HEK293 (cell line): ENCODE measurements at regions not wholly inside any gene's neighbourhood (a gene's known extent, or its start where the extent isn't known, plus 50 kb on each side); places are given as distances from the start of the nearest gene placed in this dataset.

Experiments used
- GLIS2 ChIP-seq: fragments of 450-650 bp; formaldehyde crosslinking; IDR thresholded peaks from 2 replicates; pipeline ENCODE4 v1.5.1; 2016; ENCODE audit warnings: missing biosample characterization, missing genetic modification characterization
- SCRT1 ChIP-seq: fragments of 450-650 bp; formaldehyde crosslinking; IDR thresholded peaks from 2 replicates; pipeline ENCODE4 v1.5.1; 2016; ENCODE audit warnings: missing biosample characterization, missing genetic modification characterization, borderline replicate concordance
- SETDB1 ChIP-seq: IDR thresholded peaks from one replicate; pipeline ENCODE4 v1.6.1; 2017; ENCODE audit warnings: mild to moderate bottlenecking, low read length, moderate library complexity, mixed read lengths; ENCODE audit not compliant: insufficient read length
- YY1 ChIP-seq: fragments of 450-650 bp; formaldehyde crosslinking; IDR thresholded peaks from 2 replicates; pipeline ENCODE4 v1.5.1; 2018; ENCODE audit warnings: missing biosample characterization, missing genetic modification characterization
- ZBTB49 ChIP-seq: fragments of 450-650 bp; formaldehyde crosslinking; IDR thresholded peaks from 2 replicates; pipeline ENCODE4 v1.5.1; 2016; ENCODE audit warnings: missing biosample characterization, missing genetic modification characterization, low read depth
- ZFP3 ChIP-seq: fragments of 450-650 bp; formaldehyde crosslinking; IDR thresholded peaks from 2 replicates; pipeline ENCODE4 v1.5.1; 2016; ENCODE audit warnings: low read depth, missing biosample characterization, missing genetic modification characterization
- ZNF114 ChIP-seq: fragments of 450-650 bp; formaldehyde crosslinking; IDR thresholded peaks from 2 replicates; pipeline ENCODE4 v1.5.0; 2017; ENCODE audit warnings: missing biosample characterization, missing genetic modification characterization
- ZNF558 ChIP-seq: fragments of 450-650 bp; formaldehyde crosslinking; IDR thresholded peaks from 2 replicates; pipeline ENCODE4 v1.5.1; 2016; ENCODE audit warnings: missing biosample characterization, missing genetic modification characterization
- ZNF677 ChIP-seq: fragments of 450-650 bp; IDR thresholded peaks from 2 replicates; pipeline ENCODE4 v1.5.0; 2018; ENCODE audit warnings: missing biosample characterization, mild to moderate bottlenecking, missing genetic modification characterization, moderate library complexity
- TF ChIP-seq, protein P1 (sequence below): fragments of 450-650 bp; formaldehyde crosslinking; IDR thresholded peaks from 2 replicates; pipeline ENCODE4 v1.5.1; 2016; ENCODE audit warnings: missing biosample characterization, missing genetic modification characterization, borderline replicate concordance
- TF ChIP-seq, protein P2 (sequence below): fragments of 450-650 bp; formaldehyde crosslinking; IDR thresholded peaks from 2 replicates; pipeline ENCODE4 v1.5.1; 2016; ENCODE audit warnings: missing biosample characterization, missing genetic modification characterization, low read depth
- TF ChIP-seq, protein P3 (sequence below): fragments of 450-650 bp; formaldehyde crosslinking; IDR thresholded peaks from 2 replicates; pipeline ENCODE4 v1.5.1; 2016; ENCODE audit warnings: missing biosample characterization, missing genetic modification characterization

- TF ChIP-seq ZBTB49 = no peak
- no peak for TF ChIP-seq GLIS2 (tag by site-specific recombination)
- TF ChIP-seq ZNF558 (tag by site-specific recombination) = no peak
- TF ChIP-seq, protein P1, sequence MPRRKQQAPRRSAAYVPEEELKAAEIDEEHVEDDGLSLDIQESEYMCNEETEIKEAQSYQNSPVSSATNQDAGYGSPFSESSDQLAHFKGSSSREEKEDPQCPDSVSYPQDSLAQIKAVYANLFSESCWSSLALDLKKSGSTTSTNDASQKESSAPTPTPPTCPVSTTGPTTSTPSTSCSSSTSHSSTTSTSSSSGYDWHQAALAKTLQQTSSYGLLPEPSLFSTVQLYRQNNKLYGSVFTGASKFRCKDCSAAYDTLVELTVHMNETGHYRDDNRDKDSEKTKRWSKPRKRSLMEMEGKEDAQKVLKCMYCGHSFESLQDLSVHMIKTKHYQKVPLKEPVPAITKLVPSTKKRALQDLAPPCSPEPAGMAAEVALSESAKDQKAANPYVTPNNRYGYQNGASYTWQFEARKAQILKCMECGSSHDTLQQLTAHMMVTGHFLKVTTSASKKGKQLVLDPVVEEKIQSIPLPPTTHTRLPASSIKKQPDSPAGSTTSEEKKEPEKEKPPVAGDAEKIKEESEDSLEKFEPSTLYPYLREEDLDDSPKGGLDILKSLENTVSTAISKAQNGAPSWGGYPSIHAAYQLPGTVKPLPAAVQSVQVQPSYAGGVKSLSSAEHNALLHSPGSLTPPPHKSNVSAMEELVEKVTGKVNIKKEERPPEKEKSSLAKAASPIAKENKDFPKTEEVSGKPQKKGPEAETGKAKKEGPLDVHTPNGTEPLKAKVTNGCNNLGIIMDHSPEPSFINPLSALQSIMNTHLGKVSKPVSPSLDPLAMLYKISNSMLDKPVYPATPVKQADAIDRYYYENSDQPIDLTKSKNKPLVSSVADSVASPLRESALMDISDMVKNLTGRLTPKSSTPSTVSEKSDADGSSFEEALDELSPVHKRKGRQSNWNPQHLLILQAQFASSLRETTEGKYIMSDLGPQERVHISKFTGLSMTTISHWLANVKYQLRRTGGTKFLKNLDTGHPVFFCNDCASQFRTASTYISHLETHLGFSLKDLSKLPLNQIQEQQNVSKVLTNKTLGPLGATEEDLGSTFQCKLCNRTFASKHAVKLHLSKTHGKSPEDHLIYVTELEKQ = no peak
- TF ChIP-seq, protein P2, sequence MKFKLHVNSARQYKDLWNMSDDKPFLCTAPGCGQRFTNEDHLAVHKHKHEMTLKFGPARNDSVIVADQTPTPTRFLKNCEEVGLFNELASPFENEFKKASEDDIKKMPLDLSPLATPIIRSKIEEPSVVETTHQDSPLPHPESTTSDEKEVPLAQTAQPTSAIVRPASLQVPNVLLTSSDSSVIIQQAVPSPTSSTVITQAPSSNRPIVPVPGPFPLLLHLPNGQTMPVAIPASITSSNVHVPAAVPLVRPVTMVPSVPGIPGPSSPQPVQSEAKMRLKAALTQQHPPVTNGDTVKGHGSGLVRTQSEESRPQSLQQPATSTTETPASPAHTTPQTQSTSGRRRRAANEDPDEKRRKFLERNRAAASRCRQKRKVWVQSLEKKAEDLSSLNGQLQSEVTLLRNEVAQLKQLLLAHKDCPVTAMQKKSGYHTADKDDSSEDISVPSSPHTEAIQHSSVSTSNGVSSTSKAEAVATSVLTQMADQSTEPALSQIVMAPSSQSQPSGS (tag by site-specific recombination) = no peak
- no peak for TF ChIP-seq ZFP3 (tag by site-specific recombination)
- TF ChIP-seq SCRT1 (tag by site-specific recombination) = no peak
- TF ChIP-seq, protein P3, sequence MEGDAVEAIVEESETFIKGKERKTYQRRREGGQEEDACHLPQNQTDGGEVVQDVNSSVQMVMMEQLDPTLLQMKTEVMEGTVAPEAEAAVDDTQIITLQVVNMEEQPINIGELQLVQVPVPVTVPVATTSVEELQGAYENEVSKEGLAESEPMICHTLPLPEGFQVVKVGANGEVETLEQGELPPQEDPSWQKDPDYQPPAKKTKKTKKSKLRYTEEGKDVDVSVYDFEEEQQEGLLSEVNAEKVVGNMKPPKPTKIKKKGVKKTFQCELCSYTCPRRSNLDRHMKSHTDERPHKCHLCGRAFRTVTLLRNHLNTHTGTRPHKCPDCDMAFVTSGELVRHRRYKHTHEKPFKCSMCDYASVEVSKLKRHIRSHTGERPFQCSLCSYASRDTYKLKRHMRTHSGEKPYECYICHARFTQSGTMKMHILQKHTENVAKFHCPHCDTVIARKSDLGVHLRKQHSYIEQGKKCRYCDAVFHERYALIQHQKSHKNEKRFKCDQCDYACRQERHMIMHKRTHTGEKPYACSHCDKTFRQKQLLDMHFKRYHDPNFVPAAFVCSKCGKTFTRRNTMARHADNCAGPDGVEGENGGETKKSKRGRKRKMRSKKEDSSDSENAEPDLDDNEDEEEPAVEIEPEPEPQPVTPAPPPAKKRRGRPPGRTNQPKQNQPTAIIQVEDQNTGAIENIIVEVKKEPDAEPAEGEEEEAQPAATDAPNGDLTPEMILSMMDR = no peak
- TF ChIP-seq YY1 (tag by site-specific recombination) = no peak
- no peak for TF ChIP-seq ZNF677 (tag by site-specific recombination)
- TF ChIP-seq SETDB1 = no peak
- TF ChIP-seq ZNF114 = no peak
These were observed 434.5 kb upstream of the GYPC start for GRCh38 chr2:126221506-126221905.
